GM12891 (cell line): ENCODE measurements at regions not wholly inside any gene's neighbourhood (a gene's known extent, or its start where the extent isn't known, plus 50 kb on each side); places are given as distances from the start of the nearest gene placed in this dataset.

ENCODE experiments used
- DNase-seq: peaks from one replicate; pipeline ENCODE4 v3.0.0; 2011; ENCODE audit warnings: low spot score; ENCODE audit not compliant: insufficient read length
- FAIRE-seq: peaks from 2 replicates; lab custom pipeline; 2011; peaks lifted over from hg19 to GRCh38; lab: Jason Lieb, UNC
- PAX5 ChIP-seq: IDR thresholded peaks from 2 replicates; pipeline ENCODE4 v1.6.1; 2011; ENCODE audit warnings: low read length, moderate library complexity, mild to moderate bottlenecking; ENCODE audit not compliant: insufficient read depth, severe bottlenecking
- POLR2A ChIP-seq: IDR thresholded peaks from 2 replicates; pipeline ENCODE4 v1.6.1; 2011; ENCODE audit warnings: low read depth, low read length, control low read depth
- POLR2AphosphoS5 ChIP-seq: IDR thresholded peaks from 2 replicates; pipeline ENCODE4 v1.6.1; 2011; ENCODE audit warnings: low read depth, low read length, control low read depth
- POU2F2 ChIP-seq: IDR thresholded peaks from 2 replicates; pipeline ENCODE4 v1.6.1; 2011; ENCODE audit warnings: low read depth, mild to moderate bottlenecking, control low read depth, low read length, moderate library complexity
- SPI1 ChIP-seq: IDR thresholded peaks from 2 replicates; pipeline ENCODE4 v1.6.1; 2011; ENCODE audit warnings: low read depth, low read length, control low read depth
- TAF1 ChIP-seq: IDR thresholded peaks from 2 replicates; pipeline ENCODE4 v1.6.1; 2011; ENCODE audit warnings: low read depth, low read length, control low read depth

GRCh38 chr13:29713839-29714238 is 118.4 kb upstream of the SLC7A1 start:
- no peak for FAIRE-seq
- TF ChIP-seq SPI1 (no peak), POLR2AphosphoS5 (no peak), PAX5 (no peak), POU2F2 (no peak), POLR2A (no peak), TAF1 (no peak)
- DNase-seq, result no peak

- DNase-seq (no peak), FAIRE-seq (no peak)
- no peak for TF ChIP-seq POLR2AphosphoS5
- no peak for TF ChIP-seq SPI1
- TF ChIP-seq TAF1, result no peak
- TF ChIP-seq PAX5, result no peak
- TF ChIP-seq POU2F2, result no peak
- TF ChIP-seq POLR2A, result no peak
These were observed 116.3 kb upstream of the SLC7A1 start for GRCh38 chr13:29711776-29712175.

GRCh38 chr13:29710511-29710910 is 115.0 kb upstream of the SLC7A1 start:
- no peak for FAIRE-seq
- TF ChIP-seq PAX5 (no peak), POLR2A (no peak), SPI1 (no peak), POLR2AphosphoS5 (no peak), POU2F2 (no peak), TAF1 (no peak)

GRCh38 chr13:29709407-29710069 is 114.0 kb upstream of the SLC7A1 start:
- FAIRE-seq (no peak), DNase-seq (no peak)
- TF ChIP-seq POLR2AphosphoS5 (no peak), POLR2A (no peak), PAX5 (no peak), POU2F2 (no peak), TAF1 (no peak), SPI1 (no peak)

More at GRCh38 chr13:29710511-29710910, 115.0 kb upstream of the SLC7A1 start:
- no peak for DNase-seq

- TF ChIP-seq POU2F2 (no peak), SPI1 (no peak), POLR2A (no peak), TAF1 (no peak), POLR2AphosphoS5 (no peak), PAX5 (no peak)
- DNase-seq, result peak; percentile 39
- no peak for FAIRE-seq
These were observed 112.5 kb upstream of the SLC7A1 start for GRCh38 chr13:29707876-29708543.

GRCh38 chr13:29706923-29707322 is 111.4 kb upstream of the SLC7A1 start:
- TF ChIP-seq SPI1 (no peak), POU2F2 (no peak), PAX5 (no peak), POLR2AphosphoS5 (no peak), TAF1 (no peak), POLR2A (no peak)
- FAIRE-seq, result no peak
- no peak for DNase-seq

- DNase-seq, result no peak
- TF ChIP-seq TAF1 (no peak), POU2F2 (no peak), POLR2A (no peak), SPI1 (no peak), POLR2AphosphoS5 (no peak), PAX5 (no peak)
- no peak for FAIRE-seq
These were observed 109.2 kb upstream of the SLC7A1 start for GRCh38 chr13:29704648-29705047.

GRCh38 chr13:29703421-29703820 is 107.9 kb upstream of the SLC7A1 start:
- no peak for FAIRE-seq

GRCh38 chr13:29702912-29703351 is 107.4 kb upstream of the SLC7A1 start:
- TF ChIP-seq POLR2AphosphoS5 (no peak), SPI1 (no peak), PAX5 (no peak), POLR2A (no peak), POU2F2 (no peak), TAF1 (no peak)
- DNase-seq, result no peak
- no peak for FAIRE-seq

More at GRCh38 chr13:29703421-29703820, 107.9 kb upstream of the SLC7A1 start:
- TF ChIP-seq POLR2A (no peak), TAF1 (no peak), POU2F2 (no peak), SPI1 (no peak), PAX5 (no peak), POLR2AphosphoS5 (no peak)
- no peak for DNase-seq
